ENCODE measurements at regions not wholly inside any gene's neighbourhood (a gene's known extent, or its start where the extent isn't known, plus 50 kb on each side); places are given as distances from the start of the nearest gene placed in this dataset.

GRCh38 chr13:74039154-74039553 is 95.0 kb downstream of the KLF12 start:
- H3K27ac Mint-ChIP-seq = no peak overlapping the region
- DNase-seq = no peak
- no peaks in the 10 kb centered on the region for H3K9me3 Mint-ChIP-seq
- CTCF ChIA-PET = interaction anchor here (1.0 to 1.4 kb wide), 2 partner anchors 9 to 16 kb away, joined by 3 read pairs; no protein-coding TSS in a partner anchor
- H3K36me3 Mint-ChIP-seq (ENCODE audit: low read depth) = peaks cover 14% of the 10 kb centered on the region
- no peak overlapping the region for H3K4me3 Mint-ChIP-seq
- H3K27me3 Mint-ChIP-seq = no peaks in the 10 kb centered on the region
- POLR2A ChIA-PET = interaction anchor here (1.4 to 2.2 kb wide), 2 partner anchors 31 to 248 kb away, joined by 4 to 8 read pairs; no protein-coding TSS in a partner anchor
- peaks cover 29% of the 10 kb centered on the region for H3K4me1 Mint-ChIP-seq

- POLR2A ChIA-PET = interaction anchor here (1.4 to 2.5 kb wide), 3 partner anchors 11 to 250 kb away, joined by 5 to 8 read pairs (median 5); no protein-coding TSS in a partner anchor
- CTCF ChIA-PET = no interaction called here
Measured at GRCh38 chr13:74037762-74038161, 96.4 kb downstream of the KLF12 start.

GRCh38 chr13:74036373-74036772 is 97.8 kb downstream of the KLF12 start:
- CTCF ChIA-PET = no interaction called here
- H3K4me3 Mint-ChIP-seq = no peak overlapping the region
- peaks cover 24% of the 10 kb centered on the region for H3K4me1 Mint-ChIP-seq
- no peak for DNase-seq
- H3K36me3 Mint-ChIP-seq (ENCODE audit: low read depth) = peaks cover 11% of the 10 kb centered on the region
- H3K27ac Mint-ChIP-seq = no peak overlapping the region
- POLR2A ChIA-PET = interaction anchor here (1.5 to 2.5 kb wide), 2 partner anchors 27 to 95 kb away, joined by 4 to 5 read pairs; no protein-coding TSS in a partner anchor
- no peaks in the 10 kb centered on the region for H3K27me3 Mint-ChIP-seq
- H3K9me3 Mint-ChIP-seq = no peaks in the 10 kb centered on the region

More at GRCh38 chr13:74037762-74038161, 96.4 kb downstream of the KLF12 start:
- DNase-seq = peak; percentile 27
- H3K36me3 Mint-ChIP-seq (ENCODE audit: low read depth) = peaks cover 11% of the 10 kb centered on the region
- H3K9me3 Mint-ChIP-seq = no peaks in the 10 kb centered on the region
- H3K27me3 Mint-ChIP-seq = no peaks in the 10 kb centered on the region
- peaks cover 26% of the 10 kb centered on the region for H3K4me1 Mint-ChIP-seq
- no peak overlapping the region for H3K27ac Mint-ChIP-seq
- no peak overlapping the region for H3K4me3 Mint-ChIP-seq

GRCh38 chr13:74035896-74036295 is 98.3 kb downstream of the KLF12 start:
- no peak for DNase-seq
- peaks cover 22% of the 10 kb centered on the region for H3K4me1 Mint-ChIP-seq
- H3K9me3 Mint-ChIP-seq = no peaks in the 10 kb centered on the region
- H3K4me3 Mint-ChIP-seq = no peak overlapping the region
- no peak overlapping the region for H3K27ac Mint-ChIP-seq
- ChIA-PET POLR2A (interaction anchor here (0.9 to 2.5 kb wide), 3 partner anchors 27 to 96 kb away, joined by 3 to 5 read pairs (median 4); no protein-coding TSS in a partner anchor), CTCF (interaction anchor here (0.5 to 0.9 kb wide), 2 partner anchors 9 kb away, joined by 3 to 4 read pairs; no protein-coding TSS in a partner anchor)
- no peaks in the 10 kb centered on the region for H3K27me3 Mint-ChIP-seq
- H3K36me3 Mint-ChIP-seq (ENCODE audit: low read depth) = peaks cover 14% of the 10 kb centered on the region

GRCh38 chr13:74032325-74032724 is 101.9 kb downstream of the KLF12 start:
- Mint-ChIP-seq H3K27ac (no peak overlapping the region), H3K36me3 (ENCODE audit: low read depth) (peaks cover 5% of the 10 kb centered on the region), H3K4me3 (no peak overlapping the region), H3K9me3 (no peaks in the 10 kb centered on the region), H3K27me3 (no peaks in the 10 kb centered on the region), H3K4me1 (peaks cover 14% of the 10 kb centered on the region)
- CTCF ChIA-PET = interaction anchor here (0.7 kb wide), 1 partner anchor 8 kb away, joined by 3 read pairs; no protein-coding TSS in a partner anchor
- DNase-seq = no peak
- POLR2A ChIA-PET = no interaction called here

- Mint-ChIP-seq H3K4me1 (peaks cover 30% of the 10 kb centered on the region), H3K27me3 (no peaks in the 10 kb centered on the region), H3K27ac (peak overlapping the region; percentile 88), H3K4me3 (no peak overlapping the region), H3K9me3 (peaks cover 10% of the 10 kb centered on the region), H3K36me3 (ENCODE audit: low read depth) (peaks cover 23% of the 10 kb centered on the region)
- DNase-seq = no peak
- ChIA-PET POLR2A (interaction anchor here (0.8 to 2.7 kb wide), 15 partner anchors 11 to 1299 kb away, joined by 3 to 32 read pairs (median 4); partner anchors contain the start of genes BORA, KLF12 and MZT1), CTCF (interaction anchor here (1.3 to 1.4 kb wide), 2 partner anchors 8 to 259 kb away, joined by 4 to 8 read pairs; no protein-coding TSS in a partner anchor)
Measured at GRCh38 chr13:74027161-74027779, 106.9 kb downstream of the KLF12 start.

- POLR2A ChIA-PET = interaction anchor here (0.8 to 2.7 kb wide), 15 partner anchors 11 to 1299 kb away, joined by 3 to 32 read pairs (median 4); partner anchors contain the start of genes BORA, KLF12 and MZT1
Measured at GRCh38 chr13:74026753-74027152, 107.5 kb downstream of the KLF12 start.

GRCh38 chr13:74025369-74025768 is 108.8 kb downstream of the KLF12 start:
- ChIA-PET CTCF (interaction anchor here (0.7 to 1.4 kb wide), 2 partner anchors 111 to 525 kb away, joined by 3 to 4 read pairs; no protein-coding TSS in a partner anchor), POLR2A (interaction anchor here (0.8 kb wide), 1 partner anchor 70 kb away, joined by 3 read pairs; no protein-coding TSS in a partner anchor)
- H3K27me3 Mint-ChIP-seq = no peaks in the 10 kb centered on the region
- no peak overlapping the region for H3K27ac Mint-ChIP-seq
- no peak for DNase-seq
- no peak overlapping the region for H3K4me3 Mint-ChIP-seq
- peaks cover 30% of the 10 kb centered on the region for H3K4me1 Mint-ChIP-seq
- H3K9me3 Mint-ChIP-seq = peaks cover 20% of the 10 kb centered on the region
- H3K36me3 Mint-ChIP-seq (ENCODE audit: low read depth) = peaks cover 34% of the 10 kb centered on the region

More at GRCh38 chr13:74026753-74027152, 107.5 kb downstream of the KLF12 start:
- H3K27me3 Mint-ChIP-seq = no peaks in the 10 kb centered on the region
- H3K4me3 Mint-ChIP-seq = peak overlapping the region; percentile 65
- CTCF ChIA-PET = interaction anchor here (1.3 to 1.4 kb wide), 2 partner anchors 9 to 260 kb away, joined by 4 to 8 read pairs; no protein-coding TSS in a partner anchor
- H3K9me3 Mint-ChIP-seq = peaks cover 14% of the 10 kb centered on the region
- peaks cover 27% of the 10 kb centered on the region for H3K36me3 Mint-ChIP-seq (ENCODE audit: low read depth)
- H3K27ac Mint-ChIP-seq = peak overlapping the region; percentile 88
- peaks cover 30% of the 10 kb centered on the region for H3K4me1 Mint-ChIP-seq
- peak; percentile 74 for DNase-seq

GRCh38 chr13:74024856-74025255 is 109.3 kb downstream of the KLF12 start:
- peaks cover 37% of the 10 kb centered on the region for H3K36me3 Mint-ChIP-seq (ENCODE audit: low read depth)
- no peak for DNase-seq
- H3K27ac Mint-ChIP-seq = no peak overlapping the region
- peaks cover 22% of the 10 kb centered on the region for H3K9me3 Mint-ChIP-seq
- ChIA-PET CTCF (interaction anchor here (0.7 to 1.4 kb wide), 2 partner anchors 112 to 525 kb away, joined by 3 to 4 read pairs; no protein-coding TSS in a partner anchor), POLR2A (interaction anchor here (0.8 to 1.3 kb wide), 2 partner anchors 71 to 108 kb away, joined by 3 to 4 read pairs; no protein-coding TSS in a partner anchor)
- H3K27me3 Mint-ChIP-seq = no peaks in the 10 kb centered on the region
- peaks cover 30% of the 10 kb centered on the region for H3K4me1 Mint-ChIP-seq
- H3K4me3 Mint-ChIP-seq = no peak overlapping the region

GRCh38 chr13:74024314-74024713 is 109.9 kb downstream of the KLF12 start:
- peaks cover 22% of the 10 kb centered on the region for H3K9me3 Mint-ChIP-seq
- H3K27ac Mint-ChIP-seq = no peak overlapping the region
- H3K36me3 Mint-ChIP-seq (ENCODE audit: low read depth) = peaks cover 37% of the 10 kb centered on the region
- POLR2A ChIA-PET = interaction anchor here (1.0 to 1.3 kb wide), 2 partner anchors 12 to 108 kb away, joined by 3 to 4 read pairs; no protein-coding TSS in a partner anchor
- DNase-seq = no peak
- peaks cover 30% of the 10 kb centered on the region for H3K4me1 Mint-ChIP-seq
- H3K4me3 Mint-ChIP-seq = no peak overlapping the region
- no peaks in the 10 kb centered on the region for H3K27me3 Mint-ChIP-seq
- CTCF ChIA-PET = interaction anchor here (1.4 kb wide), 1 partner anchor 112 kb away, joined by 4 read pairs; no protein-coding TSS in a partner anchor

GRCh38 chr13:74023484-74023883 is 110.7 kb downstream of the KLF12 start:
- no peak for DNase-seq
- ChIA-PET CTCF (interaction anchor here (1.2 kb wide), 1 partner anchor 263 kb away, joined by 4 read pairs; no protein-coding TSS in a partner anchor), POLR2A (interaction anchor here (1.0 to 1.3 kb wide), 2 partner anchors 11 to 109 kb away, joined by 3 to 4 read pairs; no protein-coding TSS in a partner anchor)
- H3K4me3 Mint-ChIP-seq = no peak overlapping the region
- H3K27me3 Mint-ChIP-seq = no peaks in the 10 kb centered on the region
- no peak overlapping the region for H3K27ac Mint-ChIP-seq
- H3K9me3 Mint-ChIP-seq = peaks cover 22% of the 10 kb centered on the region
- peaks cover 30% of the 10 kb centered on the region for H3K4me1 Mint-ChIP-seq
- peaks cover 37% of the 10 kb centered on the region for H3K36me3 Mint-ChIP-seq (ENCODE audit: low read depth)

- Mint-ChIP-seq H3K4me1 (peaks cover 14% of the 10 kb centered on the region), H3K4me3 (no peak overlapping the region), H3K27ac (no peak overlapping the region), H3K9me3 (peaks cover 22% of the 10 kb centered on the region), H3K27me3 (no peaks in the 10 kb centered on the region), H3K36me3 (ENCODE audit: low read depth) (peaks cover 37% of the 10 kb centered on the region)
- no peak for DNase-seq
- POLR2A ChIA-PET = interaction anchor here (1.6 kb wide), 1 partner anchor 109 kb away, joined by 3 read pairs; no protein-coding TSS in a partner anchor
- CTCF ChIA-PET = no interaction called here
Measured at GRCh38 chr13:74021505-74021904, 112.7 kb downstream of the KLF12 start.

- ChIA-PET CTCF (no interaction called here), POLR2A (interaction anchor here (0.6 kb wide), 1 partner anchor 121 kb away, joined by 3 read pairs; no protein-coding TSS in a partner anchor)
- Mint-ChIP-seq H3K4me1 (no peaks in the 10 kb centered on the region), H3K36me3 (ENCODE audit: low read depth) (peaks cover 24% of the 10 kb centered on the region), H3K27ac (no peak overlapping the region), H3K9me3 (peaks cover 17% of the 10 kb centered on the region), H3K4me3 (no peak overlapping the region), H3K27me3 (no peaks in the 10 kb centered on the region)
- DNase-seq = no peak
Measured at GRCh38 chr13:74018062-74018431, 116.2 kb downstream of the KLF12 start.
